ENCODE measurements at regions not wholly inside any gene's neighbourhood (a gene's known extent, or its start where the extent isn't known, plus 50 kb on each side); places are given as distances from the start of the nearest gene placed in this dataset.

- Histone ChIP-seq H3K79me2 (ENCODE audit: control insufficient read depth in 1 of 2, insufficient read depth in 2 of 2, low read length in 2 of 2) (no peaks in the 10 kb centered on the region), H3K27ac (ENCODE audit: low read depth, low read length) (no peak overlapping the region), H4K91ac (replicated peaks; ENCODE audit: insufficient read length, low read length) (no peak overlapping the region), H2BK5ac (ENCODE audit: low read depth, low read length) (no peak overlapping the region), H2BK12ac (ENCODE audit: low read depth, low read length) (no peak overlapping the region), H2BK120ac (replicated peaks; ENCODE audit: low read depth, low read length) (no peak overlapping the region), H3K79me1 (ENCODE audit: low read depth, low read length) (no peaks in the 10 kb centered on the region), H2BK15ac (ENCODE audit: low read length) (no peak overlapping the region), H3K14ac (ENCODE audit: insufficient read length) (no peak overlapping the region), H3K4me1 (replicated peaks in 1 of 4; ENCODE audit: control insufficient read depth in 3 of 4, insufficient read depth in 4 of 4, low read length in 3 of 4) (no peaks in the 10 kb centered on the region), H3K4me3 (ENCODE audit: extremely low read depth in 1 of 4, insufficient read depth in 2 of 4, low read depth in 3 of 4, low read length in 4 of 4) (no peak overlapping the region), H3K23ac (ENCODE audit: insufficient read length) (no peak overlapping the region), H3K36me3 (ENCODE audit: control insufficient read depth in 2 of 4, insufficient read depth in 4 of 4, low read length in 3 of 4) (no peaks in the 10 kb centered on the region), H3K4ac (replicated peaks; ENCODE audit: insufficient read length, low read depth, low read length) (no peak overlapping the region), H4K5ac (ENCODE audit: insufficient read length, low read depth, low read length) (no peak overlapping the region), H2AFZ (ENCODE audit: low read length) (no peak overlapping the region), H3K9ac (replicated peaks in 1 of 4; ENCODE audit: extremely low read depth in 1 of 4, low read depth in 3 of 4, low read length in 3 of 4) (no peak overlapping the region), H2AK5ac (ENCODE audit: low read depth, low read length) (no peak overlapping the region), H4K20me1 (replicated peaks in 1 of 2; ENCODE audit: control insufficient read depth in 1 of 2, insufficient read depth in 2 of 2, low read length in 2 of 2) (no peaks in the 10 kb centered on the region), H4K8ac (ENCODE audit: extremely low read depth, insufficient read depth, low read length) (no peak overlapping the region), H3K23me2 (ENCODE audit: low read depth, low read length) (no peaks in the 10 kb centered on the region), H3K4me2 (ENCODE audit: insufficient read depth in 1 of 2, low read depth in 2 of 2, low read length in 2 of 2) (no peak overlapping the region), H3K56ac (replicated peaks; ENCODE audit: insufficient read length, low read depth, low read length) (no peak overlapping the region), H3K27me3 (replicated peaks in 1 of 4; ENCODE audit: control insufficient read depth in 3 of 4, extremely low read depth in 1 of 4, insufficient read depth in 3 of 4, low read length in 3 of 4) (no peaks in the 10 kb centered on the region), H3K18ac (ENCODE audit: extremely low read depth, low read length) (no peak overlapping the region), H3K9me3 (ENCODE audit: insufficient read depth in 2 of 2, low read depth in 1 of 2, low read length in 1 of 2) (no peaks in the 10 kb centered on the region), H2BK20ac (ENCODE audit: low read length) (no peak overlapping the region)
- ChIA-PET POLR2A (ENCODE audit: partially characterized antibody) (no interaction called here), CTCF (ENCODE audit: partially characterized antibody) (interaction anchor here (1.1 to 1.9 kb wide), 2 partner anchors 37 to 144 kb away, joined by 3 to 4 read pairs; no protein-coding TSS in a partner anchor)
- no peak for DNase-seq (ENCODE audit: low read depth in 1 of 2, low spot score in 2 of 2)
- no peak for FAIRE-seq
- TF ChIP-seq RAD21 (IDR thresholded peaks at IDR 0.05 in 1 of 2, conservative IDR thresholded peaks at IDR 0.05 in 1 of 2; ENCODE audit: low read depth in 2 of 2, low read length in 2 of 2) = no peak
- no peak for TF ChIP-seq EGR1 (IDR thresholded peaks at IDR 0.05; ENCODE audit: borderline replicate concordance, low read depth, low read length)
- TF ChIP-seq SIRT6 (IDR thresholded peaks at IDR 0.05; ENCODE audit: low read length) = no peak
- no peak for TF ChIP-seq CHD2 (IDR thresholded peaks at IDR 0.05; ENCODE audit: low read length)
- TF ChIP-seq NANOG (IDR thresholded peaks at IDR 0.05; ENCODE audit: insufficient read depth, low read depth, low read length, poor library complexity, severe bottlenecking) = no peak
- no peak for TF ChIP-seq CHD1 (IDR thresholded peaks at IDR 0.05; ENCODE audit: low read depth, low read length)
- TF ChIP-seq RXRA (IDR thresholded peaks at IDR 0.05; ENCODE audit: insufficient read depth, low read depth, low read length) = no peak
- no peak for TF ChIP-seq RFX5 (IDR thresholded peaks at IDR 0.05; ENCODE audit: borderline replicate concordance, low read depth, low read length)
- no peak for TF ChIP-seq MAX (IDR thresholded peaks at IDR 0.05)
- no peak for TF ChIP-seq ASH2L (IDR thresholded peaks at IDR 0.05; ENCODE audit: low read length)
- no peak for TF ChIP-seq JUN (IDR thresholded peaks at IDR 0.05; ENCODE audit: low read depth, low read length)
- TF ChIP-seq, protein P1, sequence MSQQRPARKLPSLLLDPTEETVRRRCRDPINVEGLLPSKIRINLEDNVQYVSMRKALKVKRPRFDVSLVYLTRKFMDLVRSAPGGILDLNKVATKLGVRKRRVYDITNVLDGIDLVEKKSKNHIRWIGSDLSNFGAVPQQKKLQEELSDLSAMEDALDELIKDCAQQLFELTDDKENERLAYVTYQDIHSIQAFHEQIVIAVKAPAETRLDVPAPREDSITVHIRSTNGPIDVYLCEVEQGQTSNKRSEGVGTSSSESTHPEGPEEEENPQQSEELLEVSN (IDR thresholded peaks at IDR 0.05) = no peak
- no peak for TF ChIP-seq TEAD4 (IDR thresholded peaks at IDR 0.05; ENCODE audit: low read depth, low read length)
- no peak for TF ChIP-seq EP300 (IDR thresholded peaks at IDR 0.05; ENCODE audit: borderline replicate concordance in 1 of 2, low read depth in 2 of 2, low read length in 2 of 2)
- TF ChIP-seq SP4 (IDR thresholded peaks at IDR 0.05; ENCODE audit: low read length) = no peak
Observed at GRCh38 chr15:70547846-70548487, 215.4 kb downstream of the UACA start.

Measured in H1 (cell line).